SK-N-SH (cell line): ENCODE measurements at regions not wholly inside any gene's neighbourhood (a gene's known extent, or its start where the extent isn't known, plus 50 kb on each side); places are given as distances from the start of the nearest gene placed in this dataset.

Source experiments
- CTCF ChIA-PET: fragments of 300-600, 350-600 bp; formaldehyde crosslinking; extraction: SDS; loops from one replicate; lab custom pipeline; 2021; lab: Yijun Ruan, JAX
- POLR2A ChIA-PET: fragments of 350-600 bp; sonication (Branson Sonifier 250); formaldehyde crosslinking; extraction: SDS; loops from one replicate; lab custom pipeline; 2020; ENCODE audit warnings: antibody characterized with exemption, inconsistent platforms; lab: Yijun Ruan, JAX
- DNase-seq: peaks from one replicate; pipeline ENCODE4 v3.0.0; 2012
- H2AFZ ChIP-seq: fragments of 200-600 bp; sonication (generic); 2 replicates; pipeline ENCODE4 v1.8.1; 2016; ENCODE audit warnings: antibody characterized with exemption, mild to moderate bottlenecking, low read depth
- H3F3A ChIP-seq: fragments of 200-600 bp; sonication (generic); replicated peaks from 2 replicates; pipeline ENCODE3; 2016; ENCODE audit warnings: antibody characterized with exemption, mild to moderate bottlenecking; ENCODE audit not compliant: insufficient read depth
- H3K27ac ChIP-seq, 2 experiments: fragments of 200-500 bp in 1 of 2; fragments of 200-600 bp in 1 of 2; sonication (Bioruptor generic) in 1 of 2; sonication (generic), shearing (Covaris generic) in 1 of 2; 2 replicates each; pipeline versions ENCODE4 v1.5.1 to v1.6.1; 2014 to 2016; ENCODE audit warnings: low read depth in 2 of 2, inconsistent platforms in 1 of 2, low read length in 1 of 2, mild to moderate bottlenecking in 1 of 2, mixed read lengths in 1 of 2
- H3K27me3 ChIP-seq: fragments of 200-600 bp; sonication (generic), shearing (Covaris generic); 2 replicates; pipeline ENCODE4 v1.6.1; 2016; ENCODE audit warnings: mixed run types; ENCODE audit not compliant: insufficient read depth
- H3K36me3 ChIP-seq, 2 experiments: fragments of 200-500 bp in 1 of 2; fragments of 200-600 bp in 1 of 2; sonication (Bioruptor generic) in 1 of 2; sonication (generic) in 1 of 2; replicated peaks in 1 of 2; 2 replicates each; pipeline versions ENCODE3 to v1.5.1; 2014 to 2016; ENCODE audit warnings: low read length in 1 of 2, mild to moderate bottlenecking in 1 of 2; ENCODE audit not compliant: insufficient read depth in 2 of 2, control insufficient read depth in 1 of 2
- H3K4me1 ChIP-seq, 2 experiments: fragments of 200-500 bp in 1 of 2; fragments of 200-600 bp in 1 of 2; sonication (Bioruptor generic) in 1 of 2; sonication (generic), shearing (Covaris generic) in 1 of 2; 2 replicates each; pipeline versions ENCODE4 v1.5.1 to v1.6.1; 2014 to 2016; ENCODE audit warnings: low read depth in 1 of 2, low read length in 1 of 2, mixed run types in 1 of 2; ENCODE audit not compliant: insufficient read depth in 2 of 2, control insufficient read depth in 1 of 2
- H3K4me2 ChIP-seq: fragments of 200-600 bp; sonication (generic), shearing (Covaris generic); 2 replicates; pipeline ENCODE4 v1.6.1; 2017; ENCODE audit warnings: mixed run types
- H3K4me3 ChIP-seq, 2 experiments: fragments of 200-500 bp in 1 of 2; fragments of 200-600 bp in 1 of 2; sonication (Bioruptor generic) in 1 of 2; sonication (generic), shearing (Covaris generic) in 1 of 2; 2 replicates each; pipeline versions ENCODE4 v1.5.1 to v1.8.1; 2014 to 2016; ENCODE audit warnings: low read depth in 2 of 2, inconsistent platforms in 1 of 2, low read length in 1 of 2, mild to moderate bottlenecking in 1 of 2, mixed read lengths in 1 of 2, moderate library complexity in 1 of 2
- H3K79me2 ChIP-seq: fragments of 200-600 bp; sonication (generic); 2 replicates; pipeline ENCODE4 v1.8.1; 2017; ENCODE audit warnings: mild to moderate bottlenecking; ENCODE audit not compliant: insufficient read depth
- H3K9ac ChIP-seq: fragments of 200-600 bp; sonication (generic); 2 replicates; pipeline ENCODE4 v1.6.1; 2017; ENCODE audit warnings: mixed run types
- H3K9me2 ChIP-seq: fragments of 200-600 bp; sonication (generic); 2 replicates; pipeline ENCODE4 v1.6.1; 2017; ENCODE audit warnings: mixed run types
- H3K9me3 ChIP-seq: fragments of 200-600 bp; sonication (generic); 2 replicates; pipeline ENCODE4 v1.6.1; 2017; ENCODE audit warnings: mixed run types, mild to moderate bottlenecking, moderate library complexity
- H4K20me1 ChIP-seq: fragments of 200-600 bp; sonication (generic); 2 replicates; pipeline ENCODE4 v1.6.1; 2017; ENCODE audit warnings: mild to moderate bottlenecking, mixed run types; ENCODE audit not compliant: insufficient read depth
- CHD2 ChIP-seq: fragments of 150-350 bp; IDR thresholded peaks from 2 replicates; pipeline ENCODE4 v1.6.1; 2018; ENCODE audit warnings: low read length; ENCODE audit not compliant: partially characterized antibody
- ELF1 ChIP-seq: IDR thresholded peaks from 2 replicates; pipeline ENCODE4 v1.4.0; 2012
- EP300 ChIP-seq, 2 experiments: IDR thresholded peaks; 2 replicates each; pipeline versions ENCODE4 v1.4.0 to v1.6.1; 2012; ENCODE audit warnings: borderline replicate concordance in 1 of 2, low read depth in 1 of 2, low read length in 1 of 2
- GABPA ChIP-seq: IDR thresholded peaks from 2 replicates; pipeline ENCODE4 v1.4.0; 2012; ENCODE audit warnings: low read depth, mild to moderate bottlenecking
- GATA2 ChIP-seq: sonication (generic); formaldehyde crosslinking; IDR thresholded peaks from 2 replicates; pipeline ENCODE4 v1.5.0; 2020; ENCODE audit warnings: mild to moderate bottlenecking, missing genetic modification reagents
- IRF3 ChIP-seq: fragments of 150-350 bp; IDR thresholded peaks from 2 replicates; pipeline ENCODE4 v1.6.1; 2016; ENCODE audit warnings: mild to moderate bottlenecking, low read depth, low read length
- JUND ChIP-seq: IDR thresholded peaks from 2 replicates; pipeline ENCODE4 v1.4.0; 2012
- MXI1 ChIP-seq: IDR thresholded peaks from 2 replicates; pipeline ENCODE4 v1.6.1; 2012; ENCODE audit warnings: mild to moderate bottlenecking, low read depth, low read length, improper control_type of control experiment
- NFIC ChIP-seq: IDR thresholded peaks from 2 replicates; pipeline ENCODE4 v1.4.0; 2012; ENCODE audit warnings: borderline replicate concordance
- RAD21 ChIP-seq: IDR thresholded peaks from 2 replicates; pipeline ENCODE4 v1.6.1; 2012; ENCODE audit warnings: mild to moderate bottlenecking, low read length
- RFX5 ChIP-seq: IDR thresholded peaks from 2 replicates; pipeline ENCODE4 v1.6.1; 2012; ENCODE audit warnings: mild to moderate bottlenecking, improper control_type of control experiment, low read length
- SMC3 ChIP-seq: IDR thresholded peaks from 2 replicates; pipeline ENCODE4 v1.6.1; 2012; ENCODE audit warnings: low read depth, low read length, improper control_type of control experiment
- TCF12 ChIP-seq: IDR thresholded peaks from 2 replicates; pipeline ENCODE4 v1.4.0; 2012
- WGBS: methylation state at CpG from one replicate; pipeline ENCODE4 v1.1.6; 2017; ENCODE audit warnings: low lambda C conversion rate; 5-methylcytosine and 5-hydroxymethylcytosine counted together
- TF ChIP-seq, protein P1 (sequence below): fragments of 200-600 bp; sonication (generic); IDR thresholded peaks from 2 replicates; pipeline ENCODE4 v1.6.1; 2017; ENCODE audit warnings: antibody characterized with exemption, mild to moderate bottlenecking, moderate library complexity
- TF ChIP-seq, protein P2 (sequence below): IDR thresholded peaks from 2 replicates; pipeline ENCODE4 v1.4.0; 2012; ENCODE audit warnings: low read depth, borderline replicate concordance
- TF ChIP-seq, protein P3 (sequence below): IDR thresholded peaks from 2 replicates; pipeline ENCODE4 v1.6.1; 2012; ENCODE audit warnings: mild to moderate bottlenecking, low read depth, low read length, moderate library complexity

GRCh38 chr3:110234831-110235230, 836.8 kb upstream of the NECTIN3 start:
- Histone ChIP-seq H3K9me3 (no peaks in the 10 kb centered on the region), H3K4me2 (no peak overlapping the region), H2AFZ (no peak overlapping the region; the same call in 1 of the 2 replicates), H4K20me1 (no peaks in the 10 kb centered on the region), H3K27ac (no peak overlapping the region), H3K4me1 (no peaks in the 10 kb centered on the region; a peak in 1 of 4 replicates), H3F3A (no peaks in the 10 kb centered on the region), H3K4me3 (no peak overlapping the region), H3K9ac (no peak overlapping the region), H3K27me3 (no peaks in the 10 kb centered on the region), H3K79me2 (no peaks in the 10 kb centered on the region), H3K9me2 (no peaks in the 10 kb centered on the region), H3K36me3 (no peaks in the 10 kb centered on the region)
- WGBS, result 82% methylated on average over 4 of the region's 4 CpGs
- no peak for DNase-seq
- TF ChIP-seq, protein P1, sequence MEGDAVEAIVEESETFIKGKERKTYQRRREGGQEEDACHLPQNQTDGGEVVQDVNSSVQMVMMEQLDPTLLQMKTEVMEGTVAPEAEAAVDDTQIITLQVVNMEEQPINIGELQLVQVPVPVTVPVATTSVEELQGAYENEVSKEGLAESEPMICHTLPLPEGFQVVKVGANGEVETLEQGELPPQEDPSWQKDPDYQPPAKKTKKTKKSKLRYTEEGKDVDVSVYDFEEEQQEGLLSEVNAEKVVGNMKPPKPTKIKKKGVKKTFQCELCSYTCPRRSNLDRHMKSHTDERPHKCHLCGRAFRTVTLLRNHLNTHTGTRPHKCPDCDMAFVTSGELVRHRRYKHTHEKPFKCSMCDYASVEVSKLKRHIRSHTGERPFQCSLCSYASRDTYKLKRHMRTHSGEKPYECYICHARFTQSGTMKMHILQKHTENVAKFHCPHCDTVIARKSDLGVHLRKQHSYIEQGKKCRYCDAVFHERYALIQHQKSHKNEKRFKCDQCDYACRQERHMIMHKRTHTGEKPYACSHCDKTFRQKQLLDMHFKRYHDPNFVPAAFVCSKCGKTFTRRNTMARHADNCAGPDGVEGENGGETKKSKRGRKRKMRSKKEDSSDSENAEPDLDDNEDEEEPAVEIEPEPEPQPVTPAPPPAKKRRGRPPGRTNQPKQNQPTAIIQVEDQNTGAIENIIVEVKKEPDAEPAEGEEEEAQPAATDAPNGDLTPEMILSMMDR, result no peak
- ChIA-PET POLR2A (no interaction called here), CTCF (no interaction called here)

- no peaks in the 10 kb centered on the region for H4K20me1 ChIP-seq
- no peak overlapping the region for H3K4me2 ChIP-seq
- no peaks in the 10 kb centered on the region for H3K36me3 ChIP-seq
- no peak overlapping the region for H3K27ac ChIP-seq
- H3K79me2 ChIP-seq, result no peaks in the 10 kb centered on the region
- no peaks in the 10 kb centered on the region for H3K27me3 ChIP-seq
- POLR2A ChIA-PET, result no interaction called here
- H3F3A ChIP-seq, result no peaks in the 10 kb centered on the region
- DNase-seq, result no peak
- H3K9ac ChIP-seq, result no peak overlapping the region
- H2AFZ ChIP-seq, result no peak overlapping the region
- CTCF ChIA-PET, result no interaction called here
- 61% methylated on average over 3 of the region's 3 CpGs for WGBS
- no peaks in the 10 kb centered on the region for H3K9me2 ChIP-seq
- no peak overlapping the region for H3K4me3 ChIP-seq
- TF ChIP-seq GABPA (no peak), CHD2 (no peak), TCF12 (no peak), ELF1 (no peak), RAD21 (no peak), EP300 (IDR thresholded peaks at IDR 0.05; ENCODE audit: borderline replicate concordance in 1 of 2, low read depth in 1 of 2, low read length in 1 of 2) (no peak), MXI1 (no peak), GATA2 (CRISPR knock-in tag) (no peak)
- TF ChIP-seq, protein P2, sequence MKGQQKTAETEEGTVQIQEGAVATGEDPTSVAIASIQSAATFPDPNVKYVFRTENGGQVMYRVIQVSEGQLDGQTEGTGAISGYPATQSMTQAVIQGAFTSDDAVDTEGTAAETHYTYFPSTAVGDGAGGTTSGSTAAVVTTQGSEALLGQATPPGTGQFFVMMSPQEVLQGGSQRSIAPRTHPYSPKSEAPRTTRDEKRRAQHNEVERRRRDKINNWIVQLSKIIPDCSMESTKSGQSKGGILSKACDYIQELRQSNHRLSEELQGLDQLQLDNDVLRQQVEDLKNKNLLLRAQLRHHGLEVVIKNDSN, result no peak
- no peaks in the 10 kb centered on the region; a peak in 1 of 4 replicates for H3K4me1 ChIP-seq
- no peaks in the 10 kb centered on the region for H3K9me3 ChIP-seq
These were observed 834.5 kb upstream of the NECTIN3 start for GRCh38 chr3:110236976-110237610.

DNA sequence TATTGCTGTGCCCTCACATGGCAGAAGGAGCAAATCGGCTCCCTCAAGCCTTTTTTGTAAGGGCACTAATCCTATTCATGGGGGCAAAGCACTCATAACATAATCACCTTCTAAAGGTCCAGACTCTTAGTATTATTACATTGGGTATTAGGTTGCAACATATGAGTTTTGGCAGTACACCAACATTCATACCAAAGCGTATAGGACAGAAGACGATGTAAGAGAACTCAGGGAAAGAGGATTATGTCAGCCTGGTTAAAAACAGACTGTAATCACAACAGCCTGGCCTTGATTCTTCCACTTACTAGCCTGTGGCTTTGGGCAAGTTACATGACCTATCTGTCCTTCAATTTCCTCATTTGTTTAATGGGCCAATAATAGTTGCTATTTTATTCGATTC, 828.5 kb upstream of the NECTIN3 start:
- Histone ChIP-seq H3F3A (no peaks in the 10 kb centered on the region), H2AFZ (no peak overlapping the region), H3K9me3 (no peaks in the 10 kb centered on the region), H3K27me3 (no peaks in the 10 kb centered on the region), H3K4me1 (no peaks in the 10 kb centered on the region), H3K9ac (no peak overlapping the region), H3K36me3 (no peaks in the 10 kb centered on the region), H3K4me2 (no peak overlapping the region), H4K20me1 (no peaks in the 10 kb centered on the region), H3K79me2 (no peaks in the 10 kb centered on the region), H3K27ac (no peak overlapping the region), H3K9me2 (no peaks in the 10 kb centered on the region), H3K4me3 (no peak overlapping the region)
- WGBS, result 78% methylated on average over 4 of the region's 4 CpGs
- POLR2A ChIA-PET, result no interaction called here
- DNase-seq, result no peak
- CTCF ChIA-PET, result no interaction called here
- TF ChIP-seq GABPA (no peak), TCF12 (no peak), RFX5 (no peak), ELF1 (no peak), GATA2 (CRISPR knock-in tag) (no peak), SMC3 (no peak), IRF3 (no peak), NFIC (no peak), JUND (no peak)
- TF ChIP-seq, protein P3, sequence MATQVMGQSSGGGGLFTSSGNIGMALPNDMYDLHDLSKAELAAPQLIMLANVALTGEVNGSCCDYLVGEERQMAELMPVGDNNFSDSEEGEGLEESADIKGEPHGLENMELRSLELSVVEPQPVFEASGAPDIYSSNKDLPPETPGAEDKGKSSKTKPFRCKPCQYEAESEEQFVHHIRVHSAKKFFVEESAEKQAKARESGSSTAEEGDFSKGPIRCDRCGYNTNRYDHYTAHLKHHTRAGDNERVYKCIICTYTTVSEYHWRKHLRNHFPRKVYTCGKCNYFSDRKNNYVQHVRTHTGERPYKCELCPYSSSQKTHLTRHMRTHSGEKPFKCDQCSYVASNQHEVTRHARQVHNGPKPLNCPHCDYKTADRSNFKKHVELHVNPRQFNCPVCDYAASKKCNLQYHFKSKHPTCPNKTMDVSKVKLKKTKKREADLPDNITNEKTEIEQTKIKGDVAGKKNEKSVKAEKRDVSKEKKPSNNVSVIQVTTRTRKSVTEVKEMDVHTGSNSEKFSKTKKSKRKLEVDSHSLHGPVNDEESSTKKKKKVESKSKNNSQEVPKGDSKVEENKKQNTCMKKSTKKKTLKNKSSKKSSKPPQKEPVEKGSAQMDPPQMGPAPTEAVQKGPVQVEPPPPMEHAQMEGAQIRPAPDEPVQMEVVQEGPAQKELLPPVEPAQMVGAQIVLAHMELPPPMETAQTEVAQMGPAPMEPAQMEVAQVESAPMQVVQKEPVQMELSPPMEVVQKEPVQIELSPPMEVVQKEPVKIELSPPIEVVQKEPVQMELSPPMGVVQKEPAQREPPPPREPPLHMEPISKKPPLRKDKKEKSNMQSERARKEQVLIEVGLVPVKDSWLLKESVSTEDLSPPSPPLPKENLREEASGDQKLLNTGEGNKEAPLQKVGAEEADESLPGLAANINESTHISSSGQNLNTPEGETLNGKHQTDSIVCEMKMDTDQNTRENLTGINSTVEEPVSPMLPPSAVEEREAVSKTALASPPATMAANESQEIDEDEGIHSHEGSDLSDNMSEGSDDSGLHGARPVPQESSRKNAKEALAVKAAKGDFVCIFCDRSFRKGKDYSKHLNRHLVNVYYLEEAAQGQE, result no peak
